ENCODE measurements at regions not wholly inside any gene's neighbourhood (a gene's known extent, or its start where the extent isn't known, plus 50 kb on each side); places are given as distances from the start of the nearest gene placed in this dataset.

- intact Hi-C loops (cut with micrococcal nuclease): no loop called here
- H3K9me3 ChIP-seq (ENCODE audit: control insufficient read depth in 1 of 2, insufficient read depth in 1 of 2, low read depth in 1 of 2, low read length in 2 of 2): no peaks in the 10 kb centered on the region
These were observed 219.9 kb downstream of the BCOR start for GRCh38 chrX:39877905-39878304.

DNA sequence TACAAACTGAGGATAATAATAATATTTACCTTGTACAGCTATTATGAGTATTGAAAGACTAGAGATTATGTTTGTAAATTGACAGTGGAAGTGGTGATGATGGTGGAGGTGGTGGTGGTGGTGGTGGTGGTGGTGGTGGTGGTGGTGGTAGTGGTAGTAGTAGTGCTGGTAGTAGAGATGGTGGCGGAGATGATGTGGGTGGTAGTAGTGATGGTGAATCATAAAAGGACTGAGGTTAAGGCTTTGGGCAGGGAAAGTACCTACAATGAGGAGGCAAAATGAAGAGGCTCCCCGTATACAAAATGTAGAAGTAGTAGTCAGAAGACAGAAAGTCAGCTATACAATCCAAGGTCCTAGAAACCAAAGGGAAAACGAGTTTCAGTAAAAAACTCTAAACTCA is 214.1 kb downstream of the BCOR start:
- no peak overlapping the region for H3K27ac ChIP-seq (ENCODE audit: low read depth, low read length)
- no peak for ATAC-seq
- no TSS peak for BruUV-seq (replicated peaks)
- POLR2A ChIA-PET: no interaction called here
- H3K4me1 ChIP-seq (ENCODE audit: control insufficient read depth in 1 of 2, insufficient read depth in 2 of 2, low read length in 2 of 2): no peaks in the 10 kb centered on the region
- DNase-seq (ENCODE audit: low read depth, low spot score): no peak
- CTCF ChIA-PET: no interaction called here
- no peaks in the 10 kb centered on the region for H3K36me3 ChIP-seq (ENCODE audit: control insufficient read depth in 1 of 2, insufficient read depth in 2 of 2, low read length in 2 of 2)
- H3K9ac ChIP-seq (ENCODE audit: low read length): no peak overlapping the region
- H4K20me1 ChIP-seq (ENCODE audit: insufficient read depth): no peaks in the 10 kb centered on the region
- H3K27me3 ChIP-seq (ENCODE audit: insufficient read depth, low read length): no peaks in the 10 kb centered on the region
- TF ChIP-seq, protein P1, sequence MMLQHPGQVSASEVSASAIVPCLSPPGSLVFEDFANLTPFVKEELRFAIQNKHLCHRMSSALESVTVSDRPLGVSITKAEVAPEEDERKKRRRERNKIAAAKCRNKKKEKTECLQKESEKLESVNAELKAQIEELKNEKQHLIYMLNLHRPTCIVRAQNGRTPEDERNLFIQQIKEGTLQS (IDR thresholded peaks at IDR 0.05): no peak
- no peak for TF ChIP-seq YY1 (IDR thresholded peaks at IDR 0.05; ENCODE audit: extremely low read depth, insufficient replicate concordance, low read depth, low read length)
- TF ChIP-seq MAX (IDR thresholded peaks at IDR 0.05): no peak
- TF ChIP-seq ELF1 (IDR thresholded peaks at IDR 0.05; ENCODE audit: borderline replicate concordance, low read depth): no peak
- no peak for TF ChIP-seq SRF (IDR thresholded peaks at IDR 0.05; ENCODE audit: low read depth)
- TF ChIP-seq POLR2A (IDR thresholded peaks at IDR 0.05; ENCODE audit: borderline replicate concordance, extremely low read depth, insufficient read depth, insufficient read length): no peak
- no peak for TF ChIP-seq CBX3 (IDR thresholded peaks at IDR 0.05; ENCODE audit: low read depth)
- intact Hi-C loops (cut with micrococcal nuclease): no loop called here
- no peak overlapping the region for H3K4me2 ChIP-seq (ENCODE audit: low read length)
- H3K4me3 ChIP-seq (replicated peaks in 1 of 2; ENCODE audit: low read depth in 1 of 2, low read length in 2 of 2): no peak overlapping the region
- no peaks in the 10 kb centered on the region for H3K79me2 ChIP-seq (ENCODE audit: insufficient read depth, low read length)
- H3K9me3 ChIP-seq (ENCODE audit: control insufficient read depth in 1 of 2, insufficient read depth in 1 of 2, low read depth in 1 of 2, low read length in 2 of 2): no peaks in the 10 kb centered on the region
- no peaks in the 10 kb centered on the region for H3K9me2 ChIP-seq (ENCODE audit: insufficient read depth)
- H2AFZ ChIP-seq (ENCODE audit: low read depth, low read length, poor library complexity, severe bottlenecking): no peak overlapping the region
- RAD21 ChIA-PET (ENCODE audit: low non-redundant PET in 1 of 2, low total read pairs in 2 of 2, uncharacterized antibody in 2 of 2, unreplicated experiment in 2 of 2): no interaction called here

More at GRCh38 chrX:39877905-39878304, 219.9 kb downstream of the BCOR start:
- H3K4me2 ChIP-seq (ENCODE audit: low read length): no peak overlapping the region
- H3K27ac ChIP-seq (ENCODE audit: low read depth, low read length): no peak overlapping the region
- CTCF ChIA-PET: no interaction called here
- DNase-seq (ENCODE audit: low read depth, low spot score) (no peak), ATAC-seq (no peak)
- no peaks in the 10 kb centered on the region for H3K36me3 ChIP-seq (ENCODE audit: control insufficient read depth in 1 of 2, insufficient read depth in 2 of 2, low read length in 2 of 2)
- no peak overlapping the region for H2AFZ ChIP-seq (ENCODE audit: low read depth, low read length, poor library complexity, severe bottlenecking)
- no peak overlapping the region for H3K9ac ChIP-seq (ENCODE audit: low read length)
- H3K4me1 ChIP-seq (ENCODE audit: control insufficient read depth in 1 of 2, insufficient read depth in 2 of 2, low read length in 2 of 2): 0 out of 4 replicates have a peak, but pooled peaks cover 0 to 4% of the 10 kb centered on the region in 2 experiments
- H3K27me3 ChIP-seq (ENCODE audit: insufficient read depth, low read length): no peaks in the 10 kb centered on the region
- H4K20me1 ChIP-seq (ENCODE audit: insufficient read depth): no peaks in the 10 kb centered on the region
- RAD21 ChIA-PET (ENCODE audit: low non-redundant PET in 1 of 2, low total read pairs in 2 of 2, uncharacterized antibody in 2 of 2, unreplicated experiment in 2 of 2): no interaction called here
- H3K79me2 ChIP-seq (ENCODE audit: insufficient read depth, low read length): no peaks in the 10 kb centered on the region
- no peak for TF ChIP-seq FOSL1 (IDR thresholded peaks at IDR 0.05; ENCODE audit: low read depth)
- TF ChIP-seq, protein P1 (IDR thresholded peaks at IDR 0.05): no peak
- POLR2A ChIA-PET: no interaction called here
- no peaks in the 10 kb centered on the region for H3K9me2 ChIP-seq (ENCODE audit: insufficient read depth)
- BruUV-seq (replicated peaks): no TSS peak
- H3K4me3 ChIP-seq (replicated peaks in 1 of 2; ENCODE audit: low read depth in 1 of 2, low read length in 2 of 2): no peak overlapping the region

All from HCT116 (cell line).